ENCODE measurements at regions not wholly inside any gene's neighbourhood (a gene's known extent, or its start where the extent isn't known, plus 50 kb on each side); places are given as distances from the start of the nearest gene placed in this dataset.
"Not testable (repeated sequence)": the region's sequence is repeated elsewhere in the genome, so short reads cannot be mapped to it uniquely, and the experiment has no call there.

- no peak for DNase-seq
These were observed 96.1 kb downstream of the TMEM121 start for GRCh38 chr14:105622329-105622955.

- not testable (repeated sequence) for DNase-seq
These were observed 96.8 kb downstream of the TMEM121 start for GRCh38 chr14:105623178-105623577.

- not testable (repeated sequence) for DNase-seq
These were observed 98.0 kb downstream of the TMEM121 start for GRCh38 chr14:105624346-105624745.

GRCh38 chr14:105624749-105625434 lies 98.5 kb downstream of the TMEM121 start:
- DNase-seq, result not testable (repeated sequence)

- DNase-seq, result not testable (repeated sequence)
These were observed 99.1 kb downstream of the TMEM121 start for GRCh38 chr14:105625448-105625847.

- DNase-seq, result not testable (repeated sequence)
These were observed 99.7 kb downstream of the TMEM121 start for GRCh38 chr14:105626111-105626510.

GRCh38 chr14:105626651-105627050 lies 100.3 kb downstream of the TMEM121 start:
- not testable (repeated sequence) for DNase-seq

- DNase-seq, result not testable (repeated sequence)
These were observed 100.9 kb downstream of the TMEM121 start for GRCh38 chr14:105627287-105627686.

GRCh38 chr14:105627701-105628100 lies 101.3 kb downstream of the TMEM121 start:
- no peak for DNase-seq

GRCh38 chr14:105628126-105628525 lies 101.7 kb downstream of the TMEM121 start:
- not testable (repeated sequence) for DNase-seq

- DNase-seq, result not testable (repeated sequence)
These were observed 102.2 kb downstream of the TMEM121 start for GRCh38 chr14:105628531-105629067.

GRCh38 chr14:105629091-105629885 lies 102.9 kb downstream of the TMEM121 start:
- DNase-seq, result not testable (repeated sequence)

- DNase-seq, result no peak
These were observed 103.5 kb downstream of the TMEM121 start for GRCh38 chr14:105629886-105630215.

- DNase-seq, result not testable (repeated sequence)
These were observed 104.0 kb downstream of the TMEM121 start for GRCh38 chr14:105630293-105630934.

- not testable (repeated sequence) for DNase-seq
These were observed 104.8 kb downstream of the TMEM121 start for GRCh38 chr14:105630935-105631779.

GRCh38 chr14:105632010-105632409 lies 105.6 kb downstream of the TMEM121 start:
- DNase-seq, result no peak

- not testable (repeated sequence) for DNase-seq
These were observed 107.2 kb downstream of the TMEM121 start for GRCh38 chr14:105633596-105633995.

- no peak for DNase-seq
These were observed 109.2 kb downstream of the TMEM121 start for GRCh38 chr14:105635560-105635959.

- not testable (repeated sequence) for DNase-seq
These were observed 109.6 kb downstream of the TMEM121 start for GRCh38 chr14:105636021-105636420.

GRCh38 chr14:105636935-105637334 lies 110.6 kb downstream of the TMEM121 start:
- no peak for DNase-seq

- DNase-seq, result not testable (repeated sequence)
These were observed 111.0 kb downstream of the TMEM121 start for GRCh38 chr14:105637345-105637744.
